Fibroblast of villous mesenchyme (primary cell): ENCODE measurements at regions not wholly inside any gene's neighbourhood (a gene's known extent, or its start where the extent isn't known, plus 50 kb on each side); places are given as distances from the start of the nearest gene placed in this dataset.
"Not testable (repeated sequence)": the region's sequence is repeated elsewhere in the genome, so short reads cannot be mapped to it uniquely, and the experiment has no call there.

ENCODE experiments used
- DNase-seq: peaks from one replicate; pipeline ENCODE4 v3.0.0-alpha.2; 2010; ENCODE audit warnings: low read depth
- H3K4me3 ChIP-seq: 2 replicates; pipeline ENCODE4 v1.5.1; 2011; ENCODE audit warnings: low read depth, mild to moderate bottlenecking, low read length
- TF ChIP-seq, protein P1 (sequence below): IDR thresholded peaks from 2 replicates; pipeline ENCODE4 v1.5.1; 2012; ENCODE audit warnings: low read depth, mild to moderate bottlenecking, low read length; ENCODE audit not compliant: insufficient read depth

DNA sequence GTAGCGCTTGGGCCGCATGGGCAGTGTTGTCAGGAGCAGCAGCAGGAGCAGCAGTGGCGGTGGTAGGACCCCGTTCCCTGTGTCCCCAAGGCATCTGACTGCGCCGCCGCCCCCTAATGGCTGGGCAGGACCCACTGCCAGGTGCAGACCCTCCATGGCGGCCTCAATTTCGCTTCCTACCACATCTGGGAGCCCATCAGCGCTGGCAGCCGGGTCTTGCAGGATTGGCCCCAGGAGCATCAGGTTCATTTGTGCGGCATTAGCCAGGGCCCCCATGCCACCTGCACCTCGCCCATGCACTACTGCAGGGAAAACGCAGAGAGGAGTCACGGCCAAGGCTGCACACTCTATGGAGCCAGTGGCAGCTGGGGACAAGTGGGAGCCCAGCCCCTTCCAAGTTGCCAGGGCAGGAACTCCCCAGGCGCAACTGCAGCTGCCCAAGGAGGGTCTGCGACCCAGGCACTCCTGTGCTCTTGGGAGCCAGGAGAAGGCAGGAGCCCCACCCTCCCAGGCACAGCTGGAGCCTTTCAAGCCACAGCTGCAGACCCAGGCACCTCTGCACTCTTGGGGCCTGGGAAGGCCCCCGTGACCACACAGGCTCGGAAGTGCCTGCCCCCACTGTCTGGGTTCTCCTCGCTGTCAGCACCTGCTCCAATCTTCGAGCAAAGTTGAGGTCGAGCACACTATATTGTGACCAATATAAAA, 594.2 kb downstream of the KCNJ18 start:
- no peak overlapping the region for H3K4me3 ChIP-seq
- DNase-seq: no peak
- TF ChIP-seq, protein P1, sequence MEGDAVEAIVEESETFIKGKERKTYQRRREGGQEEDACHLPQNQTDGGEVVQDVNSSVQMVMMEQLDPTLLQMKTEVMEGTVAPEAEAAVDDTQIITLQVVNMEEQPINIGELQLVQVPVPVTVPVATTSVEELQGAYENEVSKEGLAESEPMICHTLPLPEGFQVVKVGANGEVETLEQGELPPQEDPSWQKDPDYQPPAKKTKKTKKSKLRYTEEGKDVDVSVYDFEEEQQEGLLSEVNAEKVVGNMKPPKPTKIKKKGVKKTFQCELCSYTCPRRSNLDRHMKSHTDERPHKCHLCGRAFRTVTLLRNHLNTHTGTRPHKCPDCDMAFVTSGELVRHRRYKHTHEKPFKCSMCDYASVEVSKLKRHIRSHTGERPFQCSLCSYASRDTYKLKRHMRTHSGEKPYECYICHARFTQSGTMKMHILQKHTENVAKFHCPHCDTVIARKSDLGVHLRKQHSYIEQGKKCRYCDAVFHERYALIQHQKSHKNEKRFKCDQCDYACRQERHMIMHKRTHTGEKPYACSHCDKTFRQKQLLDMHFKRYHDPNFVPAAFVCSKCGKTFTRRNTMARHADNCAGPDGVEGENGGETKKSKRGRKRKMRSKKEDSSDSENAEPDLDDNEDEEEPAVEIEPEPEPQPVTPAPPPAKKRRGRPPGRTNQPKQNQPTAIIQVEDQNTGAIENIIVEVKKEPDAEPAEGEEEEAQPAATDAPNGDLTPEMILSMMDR: no peak

DNA sequence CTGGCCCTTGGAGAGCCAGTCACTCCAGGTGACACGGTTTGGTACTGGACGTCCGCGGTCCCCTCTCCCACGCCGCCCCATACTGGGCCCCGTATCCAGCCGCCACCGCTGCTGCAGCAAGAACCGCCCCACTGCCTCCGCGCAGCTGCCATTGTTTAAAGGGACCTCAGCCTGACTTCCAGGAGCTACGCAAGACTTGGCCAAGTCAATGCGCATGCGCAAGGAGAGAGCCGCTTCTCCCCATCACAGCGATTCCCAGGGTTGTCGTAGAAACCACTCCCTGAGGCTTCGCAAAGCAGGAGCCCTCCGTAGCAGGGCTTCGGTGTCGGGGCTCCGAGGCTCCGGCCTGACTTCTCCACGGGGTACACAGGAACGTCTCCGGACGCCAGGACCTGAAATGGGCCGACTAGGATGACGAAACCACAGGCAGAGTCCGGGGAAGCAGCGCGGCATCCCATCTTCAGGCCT, 606.2 kb downstream of the KCNJ18 start:
- not testable (repeated sequence) for H3K4me3 ChIP-seq, DNase-seq

DNA sequence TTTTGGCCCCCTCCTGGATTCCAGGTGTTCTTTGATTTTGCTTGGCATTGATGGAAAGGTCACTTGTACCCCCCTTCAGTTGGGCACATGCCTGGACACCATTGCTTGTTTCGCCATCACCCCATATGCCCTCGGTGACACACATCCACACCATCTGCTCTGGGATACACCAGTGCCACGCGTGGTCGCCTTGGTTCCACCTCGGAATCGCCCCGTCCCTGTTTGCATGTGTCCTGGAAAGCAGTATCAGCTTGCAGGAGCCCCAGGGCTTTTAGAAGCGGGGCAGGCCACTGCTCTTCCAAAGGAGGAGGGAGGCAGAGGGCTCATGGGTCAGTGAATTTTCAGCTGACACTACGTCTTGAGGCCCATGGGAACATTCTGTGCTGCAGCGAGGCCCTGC, 607.9 kb downstream of the KCNJ18 start:
- no peak for DNase-seq
- TF ChIP-seq, protein P1: no peak
- no peak overlapping the region for H3K4me3 ChIP-seq

DNA sequence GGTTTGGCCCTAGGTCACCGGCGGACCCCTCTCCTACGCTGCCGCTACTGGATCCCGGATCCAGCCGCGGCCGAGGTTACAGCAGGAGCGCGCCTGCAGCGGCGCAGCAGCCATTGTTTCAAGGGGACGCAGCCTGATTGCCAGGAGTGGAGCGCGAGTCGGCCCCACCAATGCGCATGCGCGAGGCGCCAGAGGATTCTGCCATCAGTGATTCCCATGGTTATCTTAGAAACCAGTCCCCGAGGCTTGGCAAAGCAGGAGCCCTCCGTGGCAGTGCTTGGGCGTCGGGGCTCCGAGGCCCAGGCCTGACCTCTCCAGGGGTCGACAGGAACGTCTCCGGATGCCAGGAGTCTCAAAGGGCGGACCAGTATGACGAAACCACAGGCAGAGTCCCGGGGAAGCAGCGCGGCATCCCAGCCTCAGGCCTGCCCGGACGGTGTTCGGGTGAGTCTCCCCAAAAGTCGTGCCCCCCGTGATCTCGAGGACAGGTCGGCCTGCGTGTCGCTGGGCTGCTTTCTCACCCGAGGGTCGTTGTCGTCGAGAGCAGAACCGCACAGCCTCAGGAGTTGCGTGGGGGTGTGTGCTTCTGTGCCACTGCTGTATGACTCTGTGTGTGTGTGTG, 608.5 kb downstream of the KCNJ18 start:
- H3K4me3 ChIP-seq: no peak overlapping the region
- no peak for DNase-seq
- TF ChIP-seq, protein P1: no peak

DNA sequence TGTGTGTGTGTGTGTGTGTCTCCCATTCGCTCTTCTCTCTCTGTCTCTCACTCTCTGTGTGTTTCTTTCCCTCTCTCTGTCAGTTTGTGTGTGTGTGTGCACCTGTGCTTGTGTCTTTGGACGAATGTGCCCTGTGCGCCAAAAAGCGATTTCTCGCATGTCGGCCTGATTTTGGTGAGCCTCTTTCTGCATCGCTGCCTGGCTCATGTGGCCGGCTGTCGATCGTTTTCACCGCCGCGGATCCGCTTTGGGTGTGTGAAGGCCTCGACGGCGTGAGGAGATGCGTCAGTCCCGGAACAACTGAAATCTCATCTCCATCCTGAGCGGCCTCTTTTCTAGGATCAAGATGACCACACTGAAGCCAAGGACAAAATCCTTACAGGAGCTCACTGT, 609.0 kb downstream of the KCNJ18 start:
- TF ChIP-seq, protein P1: no peak
- H3K4me3 ChIP-seq: no peak overlapping the region
- DNase-seq: no peak

DNA sequence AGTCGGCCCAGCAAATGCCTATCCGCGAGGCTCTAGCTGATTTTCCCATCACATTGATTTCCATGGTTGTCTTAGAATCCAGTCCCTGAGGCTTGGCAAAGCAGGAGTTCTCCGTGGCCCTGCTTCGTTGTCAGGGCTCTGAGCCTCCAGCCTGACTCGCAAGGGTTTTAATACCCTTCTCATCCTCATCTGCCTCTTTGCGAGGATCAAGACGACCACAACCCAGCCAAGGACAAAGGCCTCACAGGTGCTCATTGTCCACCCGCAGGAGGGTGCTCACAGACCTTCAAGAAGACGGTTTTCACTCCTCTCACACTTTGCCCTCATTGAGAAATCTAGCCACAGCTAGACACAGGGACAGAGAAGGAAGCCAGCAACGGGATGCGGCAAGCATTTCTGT, 610.8 kb downstream of the KCNJ18 start:
- DNase-seq: no peak
- TF ChIP-seq, protein P1: no peak

DNA sequence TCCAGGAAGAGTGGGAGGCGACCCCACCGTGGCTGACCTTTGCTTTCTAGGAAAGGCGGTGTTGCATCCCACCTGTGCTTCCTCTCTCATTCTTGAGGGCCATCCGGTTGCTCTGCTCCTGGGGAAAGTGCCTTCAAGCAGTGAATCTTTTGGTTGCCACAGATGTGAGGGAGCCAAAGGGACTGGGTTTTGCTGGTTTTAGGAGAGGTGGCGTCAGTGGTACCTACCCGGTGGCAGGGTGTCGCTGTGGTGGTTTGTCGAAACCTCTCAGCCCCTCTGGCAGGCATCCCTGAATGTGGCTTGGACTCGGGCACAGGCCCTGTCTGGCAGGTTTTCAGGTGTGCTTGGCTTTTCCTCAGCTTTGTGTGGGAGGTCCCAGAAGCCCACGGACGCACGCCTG, 611.5 kb downstream of the KCNJ18 start:
- TF ChIP-seq, protein P1: no peak
- no peak overlapping the region for H3K4me3 ChIP-seq
- DNase-seq: no peak

More for the DNA sequence above, 610.8 kb downstream of the KCNJ18 start:
- no peak overlapping the region for H3K4me3 ChIP-seq
